Thoracic aorta (tissue), 2 donors: ENCODE measurements at regions not wholly inside any gene's neighbourhood (a gene's known extent, or its start where the extent isn't known, plus 50 kb on each side); places are given as distances from the start of the nearest gene placed in this dataset.
"Not testable (repeated sequence)": the region's sequence is repeated elsewhere in the genome, so short reads cannot be mapped to it uniquely, and the experiment has no call there.

Experiments
- ATAC-seq: fragments of 150-250 bp; one replicate; pipeline ENCODE4 v1.8.0; 2017; ENCODE audit warnings: low read depth; ENCODE audit not compliant: insufficient number of reproducible peaks, low FRiP score
- DNase-seq: peaks from one replicate; pipeline ENCODE4 v3.0.0-alpha.2; 2020; ENCODE audit warnings: low spot score
- H3K27ac ChIP-seq, 2 donors: fragments of 200-600 bp; sonication (generic); 1 replicate in 1 of 2; 2 replicates in 1 of 2; pipeline ENCODE4 v1.5.1; 2016; ENCODE audit warnings: mild to moderate bottlenecking in 2 of 2, moderate library complexity in 2 of 2
- H3K27me3 ChIP-seq: fragments of 200-600 bp; sonication (generic); replicated peaks from 2 replicates; pipeline ENCODE4 v1.6.0; 2016; ENCODE audit warnings: mild to moderate bottlenecking; ENCODE audit not compliant: insufficient read depth
- H3K36me3 ChIP-seq: fragments of 200-600 bp; sonication (generic); one replicate; pipeline ENCODE4 v1.5.1; 2016
- H3K4me1 ChIP-seq, 2 donors: fragments of 200-600 bp; sonication (generic); 1 replicate in 1 of 2; 2 replicates in 1 of 2; pipeline versions ENCODE4 v1.5.1 to v1.6.0; 2016; ENCODE audit warnings: low read depth in 2 of 2, mild to moderate bottlenecking in 1 of 2; ENCODE audit not compliant: control insufficient read depth in 1 of 2
- H3K4me3 ChIP-seq: fragments of 200-600 bp; sonication (generic); 2 replicates; pipeline ENCODE4 v1.5.1; 2016; ENCODE audit warnings: mild to moderate bottlenecking
- H3K9me3 ChIP-seq: fragments of 200-600 bp; sonication (generic); 2 replicates; pipeline ENCODE4 v1.5.1; 2016
- CTCF ChIP-seq: fragments of 200-600 bp; sonication (generic); IDR thresholded peaks from one replicate; pipeline ENCODE4 v1.5.1; 2019; ENCODE audit warnings: antibody characterized with exemption

DNA sequence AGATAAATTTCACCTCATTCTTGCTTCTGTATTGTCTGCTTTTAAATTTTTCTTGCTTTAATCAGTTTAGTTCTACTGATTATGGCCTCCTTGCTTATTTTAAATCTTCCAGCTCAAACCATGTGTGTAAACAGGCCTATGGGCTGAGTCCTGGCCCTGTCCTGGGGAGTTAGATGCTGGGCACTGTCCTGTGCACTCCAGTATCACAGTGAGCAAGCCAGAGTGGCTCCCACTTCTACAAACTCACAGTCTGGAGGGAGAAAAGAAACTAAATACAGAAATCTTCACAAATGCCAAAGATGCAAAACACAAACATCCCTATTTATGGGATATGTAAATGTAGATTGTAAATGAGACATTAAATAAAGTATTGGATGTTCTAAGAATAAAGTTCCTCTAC is 101.1 kb upstream of the POGK start:
- TF ChIP-seq CTCF, result no peak
- no peaks in the 10 kb centered on the region for H3K36me3 ChIP-seq
- no peaks in the 10 kb centered on the region for H3K9me3 ChIP-seq
- no peaks in the 10 kb centered on the region for H3K27me3 ChIP-seq
- ATAC-seq, result no peak
- no peak overlapping the region for H3K4me3 ChIP-seq
- H3K27ac ChIP-seq, result no peak overlapping the region
- no peak for DNase-seq
- H3K4me1 ChIP-seq, result no peaks in the 10 kb centered on the region

- Histone ChIP-seq H3K36me3 (no peaks in the 10 kb centered on the region), H3K4me1 (no peaks in the 10 kb centered on the region), H3K9me3 (no peaks in the 10 kb centered on the region), H3K4me3 (no peak overlapping the region), H3K27me3 (no peaks in the 10 kb centered on the region), H3K27ac (no peak overlapping the region)
- TF ChIP-seq CTCF, result no peak
- DNase-seq (no peak), ATAC-seq (no peak)
Measured at GRCh38 chr1:166738873-166739272, 100.4 kb upstream of the POGK start.

DNA sequence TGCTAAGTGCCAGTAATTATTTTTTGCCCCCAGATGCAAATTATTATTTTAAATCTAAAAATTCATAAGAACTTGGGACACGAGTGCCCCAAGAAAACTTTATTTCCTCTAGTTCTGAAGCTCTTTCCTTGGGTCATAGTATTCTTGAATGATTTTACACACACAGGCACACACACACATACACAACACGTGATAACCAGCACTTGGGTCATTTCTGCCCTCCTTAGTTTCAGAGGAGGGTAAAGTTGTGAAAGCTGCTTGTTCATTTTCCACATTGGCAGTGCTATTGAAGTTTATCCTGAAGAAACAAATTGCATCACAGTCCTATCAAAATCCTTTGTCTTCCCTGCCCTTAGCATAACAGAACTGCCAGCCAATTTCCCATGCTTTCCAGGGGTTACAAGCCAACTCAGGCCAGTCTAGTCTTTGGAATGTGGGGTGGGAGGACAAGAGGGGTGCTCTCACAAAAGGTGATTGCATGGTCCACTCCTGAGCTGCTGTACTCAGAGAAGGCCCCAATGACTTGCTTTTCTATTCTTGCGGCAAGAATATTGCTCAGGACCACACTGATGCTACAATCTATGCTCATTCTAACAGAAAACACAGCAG is 98.5 kb upstream of the POGK start:
- TF ChIP-seq CTCF, result no peak
- DNase-seq (no peak), ATAC-seq (no peak)
- H3K9me3 ChIP-seq, result peaks cover 4% of the 10 kb centered on the region
- H3K27ac ChIP-seq, result no peak overlapping the region
- no peaks in the 10 kb centered on the region for H3K36me3 ChIP-seq
- no peak overlapping the region for H3K4me3 ChIP-seq
- H3K4me1 ChIP-seq, result no peaks in the 10 kb centered on the region
- H3K27me3 ChIP-seq, result no peaks in the 10 kb centered on the region

- Histone ChIP-seq H3K36me3 (no peaks in the 10 kb centered on the region), H3K4me1 (no peaks in the 10 kb centered on the region), H3K27ac (no peak overlapping the region), H3K9me3 (no peaks in the 10 kb centered on the region), H3K4me3 (no peak overlapping the region), H3K27me3 (no peaks in the 10 kb centered on the region)
- DNase-seq (no peak), ATAC-seq (no peak)
- TF ChIP-seq CTCF, result no peak
Measured at GRCh38 chr1:166763318-166763717, 76.0 kb upstream of the POGK start.

GRCh38 chr1:166766942-166767341 is 72.3 kb upstream of the POGK start:
- TF ChIP-seq CTCF, result no peak
- peaks cover 8% of the 10 kb centered on the region for H3K9me3 ChIP-seq
- no peaks in the 10 kb centered on the region for H3K27me3 ChIP-seq
- no peaks in the 10 kb centered on the region for H3K4me1 ChIP-seq
- ATAC-seq (no peak), DNase-seq (no peak)
- no peak overlapping the region for H3K27ac ChIP-seq
- H3K4me3 ChIP-seq, result no peak overlapping the region
- no peaks in the 10 kb centered on the region for H3K36me3 ChIP-seq

DNA sequence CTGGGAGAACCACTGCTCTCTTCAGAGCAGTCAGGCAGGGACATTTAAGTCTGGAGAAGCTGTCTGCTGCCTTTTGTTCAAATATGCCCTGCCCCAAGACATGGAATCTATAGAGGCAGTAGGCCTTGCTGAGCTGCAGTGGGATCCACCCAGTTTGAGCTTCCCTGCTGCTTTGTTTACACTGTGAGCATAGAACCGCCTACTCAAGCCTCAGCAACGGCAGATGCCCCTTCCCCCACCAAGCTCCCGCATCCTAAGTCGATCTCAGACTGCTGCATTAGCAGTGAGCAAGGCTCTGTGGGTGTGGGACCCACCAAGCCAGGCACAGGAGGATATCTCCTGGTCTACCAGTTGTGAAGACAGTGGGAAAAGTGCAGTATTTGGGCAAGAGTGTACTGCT is 54.6 kb upstream of the POGK start:
- not testable (repeated sequence) for H3K27ac ChIP-seq, DNase-seq, H3K36me3 ChIP-seq, H3K4me3 ChIP-seq, H3K9me3 ChIP-seq, H3K27me3 ChIP-seq, H3K4me1 ChIP-seq, ATAC-seq
